HEK293 (cell line): ENCODE measurements at regions not wholly inside any gene's neighbourhood (a gene's known extent, or its start where the extent isn't known, plus 50 kb on each side); places are given as distances from the start of the nearest gene placed in this dataset.
A peak's percentile ranks its signal among the peaks of the same experiment; 100 is the strongest.

Source experiments
- CTCF ChIP-seq: fragments of 450-650 bp; formaldehyde crosslinking; IDR thresholded peaks from 2 replicates; pipeline ENCODE4 v1.5.1; 2016; ENCODE audit warnings: missing biosample characterization, missing genetic modification characterization
- ELK4 ChIP-seq: IDR thresholded peaks from 2 replicates; pipeline ENCODE4 v1.6.1; 2011; ENCODE audit warnings: mild to moderate bottlenecking, low read depth, low read length, borderline replicate concordance
- OSR2 ChIP-seq: fragments of 450-650 bp; formaldehyde crosslinking; IDR thresholded peaks from 2 replicates; pipeline ENCODE4 v1.5.1; 2016; ENCODE audit warnings: missing biosample characterization, missing genetic modification characterization
- REST ChIP-seq: fragments of 450-650 bp; formaldehyde crosslinking; IDR thresholded peaks from 2 replicates; pipeline ENCODE4 v1.5.1; 2016; ENCODE audit warnings: missing biosample characterization, missing genetic modification characterization
- SP7 ChIP-seq: fragments of 450-650 bp; formaldehyde crosslinking; IDR thresholded peaks from 2 replicates; pipeline ENCODE4 v1.5.1; 2016; ENCODE audit warnings: missing biosample characterization, missing genetic modification characterization
- ZFP41 ChIP-seq: fragments of 450-650 bp; formaldehyde crosslinking; IDR thresholded peaks from 2 replicates; pipeline ENCODE4 v1.5.1; 2016; ENCODE audit warnings: missing biosample characterization, missing genetic modification characterization, borderline replicate concordance
- ZNF114 ChIP-seq: fragments of 450-650 bp; formaldehyde crosslinking; IDR thresholded peaks from 2 replicates; pipeline ENCODE4 v1.5.0; 2017; ENCODE audit warnings: missing biosample characterization, missing genetic modification characterization
- ZNF19 ChIP-seq: fragments of 450-650 bp; formaldehyde crosslinking; IDR thresholded peaks from 2 replicates; pipeline ENCODE4; 2016; ENCODE audit warnings: missing biosample characterization, missing genetic modification characterization, low read depth
- ZNF391 ChIP-seq: fragments of 450-650 bp; formaldehyde crosslinking; IDR thresholded peaks from 2 replicates; pipeline ENCODE4 v1.5.1; 2016; ENCODE audit warnings: low read depth, missing biosample characterization, missing genetic modification characterization, borderline replicate concordance
- ZNF654 ChIP-seq: fragments of 450-650 bp; formaldehyde crosslinking; IDR thresholded peaks from 2 replicates; pipeline ENCODE4 v1.5.1; 2016; ENCODE audit warnings: low read depth, missing biosample characterization, missing genetic modification characterization
- TF ChIP-seq, protein P1 (sequence below): fragments of 450-650 bp; formaldehyde crosslinking; IDR thresholded peaks from 2 replicates; pipeline ENCODE4 v1.5.1; 2016; ENCODE audit warnings: missing biosample characterization, missing genetic modification characterization
- TF ChIP-seq, protein P2 (sequence below): fragments of 450-650 bp; formaldehyde crosslinking; IDR thresholded peaks from 2 replicates; pipeline ENCODE4 v1.5.1; 2016; ENCODE audit warnings: missing biosample characterization, missing genetic modification characterization

DNA sequence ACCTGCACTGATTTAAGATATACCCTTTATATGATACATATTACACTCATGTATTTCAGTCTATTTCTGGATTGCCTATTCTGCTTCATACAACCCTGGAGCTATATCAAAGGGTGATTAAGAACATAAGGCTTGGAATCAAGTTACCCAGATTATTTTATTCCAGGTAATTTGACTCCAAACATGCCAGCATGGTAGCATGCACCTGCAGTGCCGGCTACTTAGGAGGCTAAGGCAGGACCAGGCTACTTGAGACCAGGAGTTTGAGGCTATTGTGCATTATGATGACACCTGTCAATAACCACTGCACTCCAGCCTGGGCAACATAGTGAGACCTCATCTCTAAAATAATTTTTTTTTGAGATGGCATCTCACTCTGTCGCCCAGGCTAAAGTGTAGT, 50.4 kb upstream of the NEO1 start:
- TF ChIP-seq CTCF (tag by site-specific recombination) (no peak), OSR2 (peak; percentile 68), ZFP41 (tag by site-specific recombination) (no peak), ZNF654 (tag by site-specific recombination) (no peak), ZNF391 (tag by site-specific recombination) (no peak), ELK4 (no peak), ZNF19 (tag by site-specific recombination) (no peak), REST (tag by site-specific recombination) (no peak), SP7 (tag by site-specific recombination) (no peak), ZNF114 (tag by site-specific recombination) (no peak)
- TF ChIP-seq, protein P1, sequence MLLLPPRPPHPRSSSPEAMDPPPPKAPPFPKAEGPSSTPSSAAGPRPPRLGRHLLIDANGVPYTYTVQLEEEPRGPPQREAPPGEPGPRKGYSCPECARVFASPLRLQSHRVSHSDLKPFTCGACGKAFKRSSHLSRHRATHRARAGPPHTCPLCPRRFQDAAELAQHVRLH (tag by site-specific recombination): no peak
- TF ChIP-seq, protein P2, sequence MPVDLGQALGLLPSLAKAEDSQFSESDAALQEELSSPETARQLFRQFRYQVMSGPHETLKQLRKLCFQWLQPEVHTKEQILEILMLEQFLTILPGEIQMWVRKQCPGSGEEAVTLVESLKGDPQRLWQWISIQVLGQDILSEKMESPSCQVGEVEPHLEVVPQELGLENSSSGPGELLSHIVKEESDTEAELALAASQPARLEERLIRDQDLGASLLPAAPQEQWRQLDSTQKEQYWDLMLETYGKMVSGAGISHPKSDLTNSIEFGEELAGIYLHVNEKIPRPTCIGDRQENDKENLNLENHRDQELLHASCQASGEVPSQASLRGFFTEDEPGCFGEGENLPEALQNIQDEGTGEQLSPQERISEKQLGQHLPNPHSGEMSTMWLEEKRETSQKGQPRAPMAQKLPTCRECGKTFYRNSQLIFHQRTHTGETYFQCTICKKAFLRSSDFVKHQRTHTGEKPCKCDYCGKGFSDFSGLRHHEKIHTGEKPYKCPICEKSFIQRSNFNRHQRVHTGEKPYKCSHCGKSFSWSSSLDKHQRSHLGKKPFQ: no peak
